Activated T-cell treated with anti-CD3 and anti-CD28 coated beads, Interleukin-2, amount 50 U/mL, for 24 hours (primary cell): ENCODE measurements at regions not wholly inside any gene's neighbourhood (a gene's known extent, or its start where the extent isn't known, plus 50 kb on each side); places are given as distances from the start of the nearest gene placed in this dataset.

Experiments
- DNase-seq: peaks from one replicate; pipeline ENCODE4 v3.0.0-alpha.2; 2020
- H3K27ac Mint-ChIP-seq: 2 replicates; pipeline ENCODE4 v1.8.0; 2020; ENCODE audit warnings: mild to moderate bottlenecking, mixed read lengths
- H3K27me3 Mint-ChIP-seq: 2 replicates; pipeline ENCODE4 v1.8.0; 2020; ENCODE audit warnings: mixed read lengths
- H3K36me3 Mint-ChIP-seq: 2 replicates; pipeline ENCODE4 v1.8.0; 2020; ENCODE audit warnings: low read depth, mixed read lengths
- H3K4me1 Mint-ChIP-seq: 2 replicates; pipeline ENCODE4 v1.8.0; 2020; ENCODE audit warnings: low read depth, mixed read lengths
- H3K4me3 Mint-ChIP-seq: 2 replicates; pipeline ENCODE4 v1.8.0; 2020; ENCODE audit warnings: mild to moderate bottlenecking, moderate library complexity, mixed read lengths
- H3K9me3 Mint-ChIP-seq: 2 replicates; pipeline ENCODE4 v1.8.0; 2020; ENCODE audit warnings: mixed read lengths

DNA sequence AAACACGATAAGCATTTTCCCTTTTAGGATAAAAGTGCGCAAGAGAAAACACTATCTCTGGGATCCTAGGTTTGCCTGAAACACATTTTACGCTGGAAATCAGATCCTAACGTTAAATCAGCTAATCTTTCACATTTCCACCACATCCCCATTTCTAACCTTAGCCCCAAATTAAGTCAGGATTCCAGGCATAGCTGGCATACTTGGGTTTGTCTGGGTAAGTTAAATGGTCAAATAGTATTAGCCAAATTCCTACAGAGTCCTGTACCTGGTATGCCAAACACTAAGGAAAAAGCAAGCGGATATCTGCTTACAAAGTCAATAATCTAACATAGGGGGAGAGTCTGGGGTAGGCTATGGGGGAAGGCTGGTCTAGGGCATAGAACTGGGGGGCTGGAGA is 557.4 kb upstream of the ZFHX3 start:
- Mint-ChIP-seq H3K4me3 (no peak overlapping the region), H3K36me3 (no peaks in the 10 kb centered on the region), H3K4me1 (no peaks in the 10 kb centered on the region), H3K27me3 (peaks cover 2% of the 10 kb centered on the region), H3K9me3 (peaks cover 2% of the 10 kb centered on the region), H3K27ac (no peak overlapping the region)
- DNase-seq = no peak

DNA sequence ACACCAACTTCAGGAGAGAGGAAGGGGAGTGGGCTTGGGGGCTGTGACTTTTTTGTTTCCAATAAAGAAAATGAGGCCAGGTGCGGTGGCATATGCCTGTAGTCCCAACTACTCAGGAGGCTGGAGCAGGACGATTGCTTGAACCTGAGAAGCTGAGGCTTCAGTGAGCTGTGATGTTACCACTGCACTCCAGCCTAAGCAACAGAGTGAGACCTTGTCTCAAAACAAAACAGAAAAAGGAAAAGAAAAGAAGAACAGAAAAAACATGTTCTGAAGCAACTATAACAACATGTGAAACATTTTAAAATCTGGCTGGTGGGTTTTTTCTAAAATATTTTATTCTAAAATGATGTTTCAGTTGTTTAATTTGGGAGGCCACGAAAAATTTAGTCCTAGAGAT is 554.0 kb upstream of the ZFHX3 start:
- Mint-ChIP-seq H3K4me1 (no peaks in the 10 kb centered on the region), H3K36me3 (no peaks in the 10 kb centered on the region), H3K27ac (no peak overlapping the region), H3K9me3 (peaks cover 2% of the 10 kb centered on the region), H3K4me3 (no peak overlapping the region), H3K27me3 (peaks cover 2% of the 10 kb centered on the region)
- DNase-seq = no peak

DNA sequence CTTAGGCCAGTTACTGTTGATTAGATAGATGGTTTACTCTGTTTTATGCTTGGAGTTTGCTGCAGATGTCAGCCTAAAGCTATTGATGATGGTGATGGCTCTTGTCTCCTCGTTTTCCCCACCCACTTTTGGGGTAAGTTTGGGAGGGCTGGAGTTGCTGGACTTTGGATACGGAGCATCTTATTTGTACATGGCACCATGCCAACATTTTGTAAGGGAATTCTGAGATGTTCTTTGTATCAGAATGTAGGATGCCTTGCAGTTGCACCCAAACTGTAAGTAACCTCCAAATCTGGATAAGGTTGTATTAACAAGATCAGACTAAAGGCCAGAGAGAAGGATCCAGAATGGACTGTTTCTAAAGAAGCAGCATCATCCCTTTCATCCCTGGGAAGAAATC is 551.9 kb upstream of the ZFHX3 start:
- no peaks in the 10 kb centered on the region for H3K9me3 Mint-ChIP-seq
- H3K4me1 Mint-ChIP-seq = no peaks in the 10 kb centered on the region
- H3K27ac Mint-ChIP-seq = no peak overlapping the region
- no peak for DNase-seq
- no peaks in the 10 kb centered on the region for H3K36me3 Mint-ChIP-seq
- H3K4me3 Mint-ChIP-seq = no peak overlapping the region
- H3K27me3 Mint-ChIP-seq = no peaks in the 10 kb centered on the region

DNA sequence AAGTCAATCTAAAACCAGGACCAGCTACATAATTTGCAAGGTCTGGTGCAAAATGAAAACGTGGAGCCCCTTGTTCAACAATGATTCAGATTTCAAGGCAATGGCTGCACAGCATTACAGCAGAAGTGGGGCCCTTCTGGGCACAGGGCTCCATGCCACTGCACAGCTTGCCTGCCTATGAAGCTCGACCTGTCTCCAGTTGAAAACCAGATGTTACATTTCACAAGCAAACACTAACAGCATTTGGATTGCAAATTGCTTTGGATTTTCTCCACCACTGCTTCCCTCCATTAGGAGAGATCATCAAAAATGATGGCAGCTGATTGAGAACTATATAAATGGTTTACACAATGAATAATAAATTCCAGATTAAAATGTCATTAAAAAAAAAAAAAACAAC is 551.4 kb upstream of the ZFHX3 start:
- Mint-ChIP-seq H3K27ac (no peak overlapping the region), H3K4me1 (no peaks in the 10 kb centered on the region), H3K9me3 (no peaks in the 10 kb centered on the region), H3K4me3 (no peak overlapping the region), H3K27me3 (no peaks in the 10 kb centered on the region), H3K36me3 (no peaks in the 10 kb centered on the region)
- DNase-seq = no peak

DNA sequence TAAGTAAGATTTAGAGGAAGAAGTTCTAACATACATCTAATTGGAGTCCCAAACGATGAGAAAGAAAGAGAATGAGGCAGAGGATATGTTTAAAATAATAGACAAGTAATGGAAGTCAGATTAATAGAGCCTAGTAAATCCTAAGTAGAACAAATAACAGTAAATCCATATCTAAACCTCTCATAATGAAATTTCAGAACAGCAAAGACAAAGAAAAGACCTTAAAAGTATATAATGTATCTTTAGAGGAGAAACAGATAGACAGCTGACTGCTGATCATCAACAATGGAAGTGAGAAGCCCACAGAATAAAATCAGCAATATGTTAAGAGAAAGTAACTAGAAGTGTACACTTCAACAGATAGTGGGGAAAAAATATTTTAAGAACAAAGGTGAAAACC is 536.2 kb upstream of the ZFHX3 start:
- no peak for DNase-seq
- H3K27me3 Mint-ChIP-seq = no peaks in the 10 kb centered on the region
- no peaks in the 10 kb centered on the region for H3K36me3 Mint-ChIP-seq
- no peaks in the 10 kb centered on the region for H3K4me1 Mint-ChIP-seq
- H3K4me3 Mint-ChIP-seq = no peak overlapping the region
- peaks cover 19% of the 10 kb centered on the region for H3K9me3 Mint-ChIP-seq
- no peak overlapping the region for H3K27ac Mint-ChIP-seq

DNA sequence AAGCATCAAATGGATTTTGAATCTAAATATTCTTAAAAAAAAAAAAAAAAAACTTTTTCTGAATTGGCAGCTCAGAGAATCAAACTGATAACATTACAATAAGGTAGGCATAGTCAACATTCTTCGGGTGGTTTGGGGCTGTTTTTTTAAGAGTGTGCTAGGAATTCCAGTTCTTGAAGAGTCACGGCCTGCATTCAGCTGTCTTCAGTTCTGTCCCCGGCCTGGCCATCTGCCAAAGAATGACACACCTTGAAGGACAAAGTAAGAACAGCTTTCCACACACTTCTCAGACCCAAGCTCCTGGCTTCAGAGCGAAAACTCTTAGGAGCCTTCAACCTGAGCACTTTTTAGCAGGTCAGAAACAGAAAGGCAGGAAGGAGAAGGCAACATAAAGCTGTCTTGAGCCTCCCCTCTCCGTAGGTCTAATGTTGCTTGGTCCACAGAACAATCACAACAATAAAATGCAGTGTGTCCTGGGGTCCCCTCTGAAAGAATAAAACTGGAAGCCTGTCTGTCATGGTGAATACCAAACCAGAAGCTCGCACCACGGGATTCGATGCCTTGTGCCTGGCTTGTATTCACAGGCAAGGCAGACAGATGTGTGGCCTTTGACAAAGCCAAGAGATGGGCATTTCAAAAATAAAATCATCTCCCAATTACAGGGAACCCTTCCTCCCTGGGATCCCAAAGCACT is 524.4 kb upstream of the ZFHX3 start:
- no peak for DNase-seq
- Mint-ChIP-seq H3K27ac (no peak overlapping the region), H3K27me3 (no peaks in the 10 kb centered on the region), H3K9me3 (peaks cover 2% of the 10 kb centered on the region), H3K4me3 (no peak overlapping the region), H3K36me3 (no peaks in the 10 kb centered on the region), H3K4me1 (no peaks in the 10 kb centered on the region)

DNA sequence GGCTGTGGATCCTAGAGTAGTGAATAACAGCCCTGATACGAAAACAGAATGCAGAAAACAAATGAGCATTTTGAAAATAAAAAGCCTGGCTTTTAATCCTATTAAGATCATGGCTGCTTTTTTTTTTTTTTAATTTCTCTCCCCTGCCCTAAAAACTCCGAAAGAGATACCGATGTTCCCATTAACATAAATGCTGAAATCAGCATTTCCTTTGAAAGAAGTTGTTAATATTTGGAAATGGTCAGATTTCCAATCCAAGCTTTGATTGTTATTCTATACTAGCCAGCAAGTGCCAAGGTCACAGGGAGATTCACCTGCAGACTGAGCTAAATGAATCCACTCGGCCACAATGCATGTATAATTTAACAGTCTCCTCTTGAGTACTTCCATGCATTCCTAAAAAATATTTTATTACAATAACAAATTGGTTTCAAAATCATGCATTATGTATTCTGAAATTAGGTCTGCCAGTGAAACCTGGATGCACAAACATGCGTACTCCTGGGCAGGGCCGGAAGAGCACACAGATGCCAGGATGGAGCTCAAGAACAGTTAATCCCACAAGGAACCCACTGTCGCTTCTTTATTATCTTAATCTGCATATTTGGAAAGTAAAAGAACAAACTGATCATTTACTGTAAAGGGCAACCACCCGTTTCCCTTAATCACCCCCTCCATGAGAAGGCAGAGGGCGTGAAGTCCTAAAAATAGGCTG is 521.5 kb upstream of the ZFHX3 start:
- peaks cover 4% of the 10 kb centered on the region for H3K9me3 Mint-ChIP-seq
- H3K27ac Mint-ChIP-seq = no peak overlapping the region
- H3K27me3 Mint-ChIP-seq = no peaks in the 10 kb centered on the region
- H3K4me1 Mint-ChIP-seq = no peaks in the 10 kb centered on the region
- H3K4me3 Mint-ChIP-seq = no peak overlapping the region
- no peaks in the 10 kb centered on the region for H3K36me3 Mint-ChIP-seq
- no peak for DNase-seq

DNA sequence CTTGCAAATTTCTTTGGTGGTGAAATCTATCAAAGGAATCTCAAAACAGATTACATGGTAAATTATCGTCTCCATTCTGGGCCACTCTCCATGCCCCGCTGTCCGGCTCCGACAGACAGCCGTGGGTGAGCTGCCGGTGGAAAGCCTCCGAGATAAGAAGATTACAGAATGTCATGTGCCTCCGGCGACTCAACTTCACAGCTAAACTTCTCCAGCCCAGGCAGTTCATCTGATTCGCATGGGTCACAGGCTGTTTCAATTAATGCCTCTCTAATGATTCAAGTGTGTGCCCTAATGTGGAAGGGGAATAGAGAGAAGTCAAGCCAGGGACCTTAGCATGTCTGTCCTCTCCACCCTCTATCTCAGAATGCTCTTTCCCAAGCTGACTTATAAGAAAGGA is 520.8 kb upstream of the ZFHX3 start:
- no peaks in the 10 kb centered on the region for H3K27me3 Mint-ChIP-seq
- no peaks in the 10 kb centered on the region for H3K4me1 Mint-ChIP-seq
- H3K9me3 Mint-ChIP-seq = peaks cover 2% of the 10 kb centered on the region
- no peak for DNase-seq
- no peak overlapping the region for H3K27ac Mint-ChIP-seq
- no peak overlapping the region for H3K4me3 Mint-ChIP-seq
- H3K36me3 Mint-ChIP-seq = no peaks in the 10 kb centered on the region

DNA sequence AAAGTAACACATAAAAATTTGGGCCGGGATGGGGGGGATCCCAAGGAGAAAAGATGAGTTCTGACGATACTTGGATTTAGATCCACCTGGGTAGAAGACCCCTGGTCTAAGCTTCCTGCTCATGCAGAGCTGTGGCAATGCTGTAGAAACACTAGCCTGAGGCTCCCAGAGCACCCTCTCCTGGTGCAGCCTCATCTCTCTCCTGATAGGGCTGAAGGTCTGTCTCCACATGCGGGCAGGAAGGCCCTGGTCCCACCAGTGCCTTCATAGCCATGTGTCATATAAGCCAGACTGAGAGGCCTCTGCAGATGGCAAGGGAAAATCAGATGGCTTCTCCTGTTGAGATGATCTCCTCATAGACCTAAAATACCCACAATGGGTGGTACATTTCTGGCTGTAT is 518.0 kb upstream of the ZFHX3 start:
- H3K36me3 Mint-ChIP-seq = no peaks in the 10 kb centered on the region
- H3K9me3 Mint-ChIP-seq = peaks cover 2% of the 10 kb centered on the region
- H3K27ac Mint-ChIP-seq = no peak overlapping the region
- H3K4me3 Mint-ChIP-seq = no peak overlapping the region
- H3K4me1 Mint-ChIP-seq = no peaks in the 10 kb centered on the region
- no peak for DNase-seq
- H3K27me3 Mint-ChIP-seq = no peaks in the 10 kb centered on the region

DNA sequence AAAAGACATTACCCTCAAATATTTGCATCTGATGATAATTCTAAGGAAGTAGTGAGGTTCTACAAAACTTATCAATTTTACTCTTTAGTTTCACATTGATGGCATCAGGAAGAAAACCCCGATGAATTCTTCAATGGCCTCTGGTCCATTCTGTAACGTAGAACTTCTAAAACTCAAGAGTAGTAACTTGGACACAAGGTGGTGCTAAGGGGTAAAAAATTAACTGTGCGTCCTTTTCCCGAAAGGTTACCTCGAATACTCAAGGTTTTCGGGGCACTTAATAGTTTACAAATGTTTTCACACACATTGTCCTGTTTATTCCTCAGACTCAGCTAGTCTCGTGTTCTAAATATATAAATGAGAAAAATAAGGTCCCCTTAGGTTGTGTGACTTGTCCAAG is 517.3 kb upstream of the ZFHX3 start:
- Mint-ChIP-seq H3K9me3 (peaks cover 2% of the 10 kb centered on the region), H3K36me3 (no peaks in the 10 kb centered on the region), H3K27ac (no peak overlapping the region), H3K4me1 (no peaks in the 10 kb centered on the region), H3K4me3 (no peak overlapping the region), H3K27me3 (peaks cover 3% of the 10 kb centered on the region)
- no peak for DNase-seq

DNA sequence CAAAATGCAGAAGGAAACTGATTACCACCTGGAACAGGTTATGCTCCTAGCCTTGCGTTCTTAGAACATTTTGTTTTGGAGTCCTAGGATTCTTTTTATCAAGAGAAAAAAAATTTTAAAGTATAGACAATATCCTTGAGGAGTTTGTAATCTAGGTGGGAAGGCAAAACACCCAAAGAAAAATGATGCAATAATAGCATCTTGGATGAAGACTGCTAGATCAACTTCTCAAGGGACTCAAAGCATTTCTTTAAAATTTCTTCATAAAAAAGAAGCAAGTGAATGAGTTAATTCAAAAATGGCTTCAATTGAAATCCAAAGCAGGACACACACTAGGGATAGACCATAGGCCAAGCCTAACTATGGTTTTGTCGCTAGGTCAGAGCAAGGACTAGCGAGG is 515.8 kb upstream of the ZFHX3 start:
- DNase-seq = no peak
- Mint-ChIP-seq H3K4me1 (no peaks in the 10 kb centered on the region), H3K27ac (no peak overlapping the region), H3K9me3 (peaks cover 2% of the 10 kb centered on the region), H3K4me3 (no peak overlapping the region), H3K36me3 (no peaks in the 10 kb centered on the region), H3K27me3 (peaks cover 4% of the 10 kb centered on the region)

DNA sequence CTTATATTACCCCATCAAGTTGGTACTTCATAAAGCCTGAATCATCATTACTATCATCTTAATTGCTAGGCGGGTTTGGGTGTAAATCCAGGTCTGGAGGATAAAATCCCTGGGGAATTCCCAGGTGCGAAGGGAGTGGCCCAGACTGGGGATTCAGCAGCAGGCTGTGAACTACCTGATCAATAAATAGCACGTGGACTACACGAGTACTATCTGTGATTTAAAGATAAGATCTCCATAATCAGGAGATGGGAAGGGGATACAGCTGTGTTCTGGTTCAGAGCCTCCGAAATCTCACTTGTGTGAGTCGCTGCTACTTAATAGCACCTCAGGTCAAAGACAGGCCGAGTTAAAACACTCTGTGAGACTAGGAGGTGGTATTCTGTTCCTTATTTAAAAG is 512.6 kb upstream of the ZFHX3 start:
- no peak for DNase-seq
- peaks cover 4% of the 10 kb centered on the region for H3K27me3 Mint-ChIP-seq
- no peak overlapping the region for H3K4me3 Mint-ChIP-seq
- H3K27ac Mint-ChIP-seq = no peak overlapping the region
- no peaks in the 10 kb centered on the region for H3K4me1 Mint-ChIP-seq
- no peaks in the 10 kb centered on the region for H3K36me3 Mint-ChIP-seq
- peaks cover 2% of the 10 kb centered on the region for H3K9me3 Mint-ChIP-seq

DNA sequence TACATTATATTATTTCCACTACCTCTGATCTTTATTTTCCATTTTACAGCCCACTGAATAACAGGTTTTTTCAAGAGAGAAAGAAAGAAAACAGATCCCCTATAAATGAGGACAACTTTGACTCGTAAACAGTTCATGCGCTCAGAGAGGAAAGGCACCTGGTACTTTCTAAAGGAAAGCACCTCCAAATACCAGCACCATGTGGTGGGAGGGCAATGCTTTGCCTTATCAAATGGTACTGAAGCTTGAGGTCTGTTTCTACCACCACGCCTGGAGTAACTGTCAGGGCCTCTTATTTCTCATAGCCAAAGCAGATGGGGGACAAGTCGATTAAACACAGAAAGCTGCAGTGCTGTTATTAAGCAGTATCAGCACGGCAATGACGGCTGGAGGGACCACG is 510.3 kb upstream of the ZFHX3 start:
- DNase-seq = no peak
- Mint-ChIP-seq H3K36me3 (no peaks in the 10 kb centered on the region), H3K4me3 (no peak overlapping the region), H3K27me3 (peaks cover 4% of the 10 kb centered on the region), H3K27ac (no peak overlapping the region), H3K9me3 (no peaks in the 10 kb centered on the region), H3K4me1 (no peaks in the 10 kb centered on the region)

DNA sequence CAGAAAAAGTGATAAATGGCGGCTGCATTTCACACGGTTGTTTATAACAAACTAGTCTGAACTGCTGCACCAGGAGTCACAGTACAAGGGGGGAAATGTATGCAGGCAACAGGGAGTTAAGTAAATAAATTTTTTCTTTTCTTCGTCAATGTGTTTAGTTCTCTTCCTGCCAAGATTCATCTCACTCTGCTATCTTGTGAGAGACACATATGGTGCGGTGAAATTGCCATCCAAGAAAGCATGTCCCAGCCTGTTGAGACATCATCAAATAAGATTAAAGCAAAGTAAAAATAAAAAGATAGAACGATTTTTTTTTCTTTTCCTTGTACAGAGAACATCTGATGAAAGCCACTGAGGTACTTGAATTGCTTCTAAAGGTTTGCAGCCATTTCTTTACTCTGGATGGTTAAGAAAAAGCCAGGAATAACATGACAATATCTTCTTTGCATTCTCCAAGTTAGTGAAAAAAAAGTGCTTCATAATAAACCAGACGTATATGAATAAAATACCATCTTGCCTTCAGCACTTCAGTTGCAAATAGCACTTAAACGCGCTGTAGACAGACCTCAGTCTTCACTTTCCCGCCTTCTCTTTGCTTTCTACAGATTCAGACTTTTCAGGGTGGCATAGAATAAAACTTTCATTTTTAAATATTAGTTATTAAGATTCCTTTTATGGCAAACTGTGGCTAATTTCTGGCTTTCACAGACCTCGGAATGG is 506.2 kb upstream of the ZFHX3 start:
- no peak overlapping the region for H3K4me3 Mint-ChIP-seq
- no peaks in the 10 kb centered on the region for H3K36me3 Mint-ChIP-seq
- DNase-seq = no peak
- peaks cover 9% of the 10 kb centered on the region for H3K27me3 Mint-ChIP-seq
- no peak overlapping the region for H3K27ac Mint-ChIP-seq
- H3K4me1 Mint-ChIP-seq = no peaks in the 10 kb centered on the region
- H3K9me3 Mint-ChIP-seq = no peaks in the 10 kb centered on the region

DNA sequence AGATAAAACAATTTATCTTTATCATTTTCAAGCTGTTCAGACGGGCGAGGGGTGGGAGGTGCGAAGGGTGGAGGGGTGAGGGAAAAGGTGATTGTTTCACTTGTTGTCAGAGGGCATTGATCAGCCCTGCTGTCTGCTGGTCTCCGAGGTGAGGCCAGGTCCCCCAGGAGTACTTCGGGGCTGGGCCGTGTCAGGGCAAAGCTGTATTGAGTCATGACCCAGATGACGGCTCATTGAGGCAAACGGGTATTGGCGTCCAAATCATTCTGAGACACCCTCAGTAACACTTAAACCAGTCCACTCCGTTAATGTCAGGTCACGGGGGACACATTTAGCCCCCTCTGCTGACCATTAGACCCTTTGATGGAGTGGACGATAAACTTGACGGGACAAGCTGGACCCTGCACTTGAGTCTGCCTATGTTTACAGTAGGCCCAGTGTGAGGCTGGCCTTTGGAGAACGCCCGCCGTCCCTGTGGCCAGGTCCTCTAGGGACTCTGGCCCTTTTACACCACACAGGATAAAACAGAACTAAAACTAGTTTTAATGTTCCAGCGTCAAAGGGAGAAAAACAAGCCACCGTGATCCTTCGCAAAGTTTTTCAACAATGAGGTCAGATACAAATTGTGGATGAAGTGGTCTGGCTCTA is 502.2 kb upstream of the ZFHX3 start:
- Mint-ChIP-seq H3K4me3 (no peak overlapping the region), H3K27ac (no peak overlapping the region), H3K36me3 (no peaks in the 10 kb centered on the region), H3K27me3 (peaks cover 35% of the 10 kb centered on the region), H3K4me1 (no peaks in the 10 kb centered on the region), H3K9me3 (no peaks in the 10 kb centered on the region)
- DNase-seq = no peak
